GM21529 (cell line): ENCODE measurements at regions not wholly inside any gene's neighbourhood (a gene's known extent, or its start where the extent isn't known, plus 50 kb on each side); places are given as distances from the start of the nearest gene placed in this dataset.
"Not testable (repeated sequence)": the region's sequence is repeated elsewhere in the genome, so short reads cannot be mapped to it uniquely, and the experiment has no call there.

Experiments used
- ATAC-seq: cut with Tn5 transposase; IDR thresholded peaks from one replicate; pipeline ENCODE4 v1.9.1; 2021; ENCODE audit not compliant: unreplicated experiment

- ATAC-seq: no peak
These were observed 709.8 kb downstream of the PCDH17 start for GRCh38 chr13:58341318-58341717.

- no peak for ATAC-seq
These were observed 711.5 kb downstream of the PCDH17 start for GRCh38 chr13:58343076-58343475.

GRCh38 chr13:58352100-58352499, 720.6 kb downstream of the PCDH17 start:
- ATAC-seq: not testable (repeated sequence)

GRCh38 chr13:58369936-58370335, 738.4 kb downstream of the PCDH17 start:
- no peak for ATAC-seq

GRCh38 chr13:58376349-58376748, 744.8 kb downstream of the PCDH17 start:
- ATAC-seq: no peak

- no peak for ATAC-seq
These were observed 745.2 kb downstream of the PCDH17 start for GRCh38 chr13:58376775-58377174.

- ATAC-seq: no peak
These were observed 747.7 kb downstream of the PCDH17 start for GRCh38 chr13:58379221-58379620.

GRCh38 chr13:58385336-58385735, 753.8 kb downstream of the PCDH17 start:
- not testable (repeated sequence) for ATAC-seq

- ATAC-seq: no peak
These were observed 766.2 kb downstream of the PCDH17 start for GRCh38 chr13:58397596-58398387.

- no peak for ATAC-seq
These were observed 767.7 kb downstream of the PCDH17 start for GRCh38 chr13:58399263-58399662.

GRCh38 chr13:58406545-58406944, 775.0 kb downstream of the PCDH17 start:
- ATAC-seq: no peak

GRCh38 chr13:58429917-58430316, 798.4 kb downstream of the PCDH17 start:
- no peak for ATAC-seq

- no peak for ATAC-seq
These were observed 803.4 kb downstream of the PCDH17 start for GRCh38 chr13:58434943-58435342.

GRCh38 chr13:58437427-58437826, 805.9 kb downstream of the PCDH17 start:
- no peak for ATAC-seq

GRCh38 chr13:58446979-58447378, 815.4 kb downstream of the PCDH17 start:
- ATAC-seq: no peak

GRCh38 chr13:58452123-58452623, 820.6 kb downstream of the PCDH17 start:
- ATAC-seq: no peak

- no peak for ATAC-seq
These were observed 823.5 kb downstream of the PCDH17 start for GRCh38 chr13:58455094-58455493.

GRCh38 chr13:58461217-58461616, 829.7 kb downstream of the PCDH17 start:
- no peak for ATAC-seq

- no peak for ATAC-seq
These were observed 832.3 kb downstream of the PCDH17 start for GRCh38 chr13:58463841-58464240.

GRCh38 chr13:58467176-58467575, 835.6 kb downstream of the PCDH17 start:
- no peak for ATAC-seq

- ATAC-seq: no peak
These were observed 840.9 kb downstream of the PCDH17 start for GRCh38 chr13:58472483-58472882.

- ATAC-seq: no peak
These were observed 843.0 kb downstream of the PCDH17 start for GRCh38 chr13:58474581-58474980.
